SU-DHL-6 (cell line): ENCODE measurements at regions not wholly inside any gene's neighbourhood (a gene's known extent, or its start where the extent isn't known, plus 50 kb on each side); places are given as distances from the start of the nearest gene placed in this dataset.

Source experiments
- CTCF ChIP-seq: fragments of 200-600 bp; sonication (generic); IDR thresholded peaks from one replicate; pipeline ENCODE4 v1.5.1; 2017; ENCODE audit warnings: antibody characterized with exemption, mild to moderate bottlenecking, low read length, moderate library complexity; ENCODE audit not compliant: insufficient read depth, poor library complexity, severe bottlenecking
- EZH2phosphoT487 ChIP-seq: fragments of 200-600 bp; sonication (generic), shearing (Covaris generic); conservative IDR thresholded peaks from 2 replicates; pipeline ENCODE4 v1.6.1; 2018; ENCODE audit warnings: mild to moderate bottlenecking, antibody characterized with exemption, low read length, moderate library complexity, mixed read lengths

GRCh38 chr12:16884056-16884455, 278.1 kb upstream of the LMO3 start:
- no peak for TF ChIP-seq CTCF
- no peak for TF ChIP-seq EZH2phosphoT487
